CD4-positive, alpha-beta T cell treated with Interleukin-2 at 100 ng/mL for 4 hours (primary cell): ENCODE measurements at regions not wholly inside any gene's neighbourhood (a gene's known extent, or its start where the extent isn't known, plus 50 kb on each side); places are given as distances from the start of the nearest gene placed in this dataset.

ENCODE experiments used
- DNase-seq: peaks from one replicate; pipeline ENCODE4 v3.0.0-alpha.2; 2020; ENCODE audit warnings: low spot score

DNA sequence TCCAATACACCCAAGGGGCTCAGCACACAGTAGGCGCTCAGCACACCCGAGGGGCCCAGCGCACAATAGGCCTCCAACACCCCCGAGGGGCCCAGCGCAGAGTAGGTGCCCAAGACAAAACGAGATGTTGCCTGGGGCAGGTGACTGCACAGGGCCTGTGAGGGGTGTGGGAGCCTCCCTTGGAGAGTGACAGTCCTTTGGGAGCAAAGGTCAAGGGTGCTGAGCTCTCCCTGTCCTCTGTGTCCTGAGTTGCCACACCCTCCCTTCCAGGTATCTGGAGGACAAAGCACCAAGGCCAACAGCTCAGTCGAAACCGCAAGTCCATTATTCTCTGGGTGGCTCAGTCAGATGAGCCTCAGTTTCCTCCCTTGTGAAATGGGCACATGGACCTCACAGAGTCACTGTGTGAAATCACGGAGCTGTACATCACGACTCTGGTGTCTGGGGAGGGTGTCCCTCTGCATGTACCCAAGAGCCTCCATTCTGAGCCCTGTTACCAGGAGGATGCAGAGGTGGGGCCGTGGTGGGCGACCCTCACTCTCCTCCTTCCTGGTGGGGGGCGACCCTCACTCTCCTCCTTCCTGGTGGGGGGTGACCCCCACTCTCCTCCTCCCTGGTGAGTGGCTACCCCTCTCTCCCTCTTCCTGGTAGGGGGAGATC, 81.3 kb downstream of the FOXL3 start:
- DNase-seq: no peak

DNA sequence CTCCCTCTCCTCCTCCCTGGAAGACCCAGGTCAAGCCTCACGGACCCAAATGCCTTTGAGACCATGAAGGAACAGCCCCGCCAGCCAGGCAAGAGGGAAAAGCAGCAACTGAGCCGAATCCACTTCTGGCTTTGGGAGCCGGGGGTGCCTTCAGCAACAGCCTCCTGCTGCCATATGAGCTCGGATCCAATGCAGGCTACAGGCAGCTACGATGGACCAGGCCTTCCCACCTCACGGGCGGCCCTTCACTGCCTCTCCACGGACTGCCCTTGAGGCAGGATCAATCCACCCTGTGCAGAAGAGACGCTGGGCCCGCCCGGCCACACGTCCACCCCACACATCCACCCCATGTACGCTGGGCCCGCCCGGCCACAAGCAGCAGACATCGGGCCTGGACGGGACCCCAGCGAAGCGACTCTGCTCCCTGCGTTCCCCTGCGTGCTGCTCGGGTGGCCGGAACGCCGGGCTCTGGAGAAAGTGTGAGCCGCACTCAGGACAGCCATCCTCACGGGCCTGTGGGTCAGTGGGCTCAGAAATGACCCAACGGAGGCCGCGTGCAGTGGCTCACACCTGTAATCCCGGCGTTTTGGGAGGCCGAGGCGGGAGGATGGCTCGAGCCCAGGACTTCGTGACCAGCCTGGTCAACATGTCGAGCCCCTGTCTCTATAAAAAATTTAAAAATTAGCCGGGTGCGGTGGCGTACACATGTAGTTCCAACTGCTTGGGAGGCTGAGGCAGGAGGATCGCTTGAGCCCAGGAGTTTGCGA, 82.0 kb downstream of the FOXL3 start:
- no peak for DNase-seq

DNA sequence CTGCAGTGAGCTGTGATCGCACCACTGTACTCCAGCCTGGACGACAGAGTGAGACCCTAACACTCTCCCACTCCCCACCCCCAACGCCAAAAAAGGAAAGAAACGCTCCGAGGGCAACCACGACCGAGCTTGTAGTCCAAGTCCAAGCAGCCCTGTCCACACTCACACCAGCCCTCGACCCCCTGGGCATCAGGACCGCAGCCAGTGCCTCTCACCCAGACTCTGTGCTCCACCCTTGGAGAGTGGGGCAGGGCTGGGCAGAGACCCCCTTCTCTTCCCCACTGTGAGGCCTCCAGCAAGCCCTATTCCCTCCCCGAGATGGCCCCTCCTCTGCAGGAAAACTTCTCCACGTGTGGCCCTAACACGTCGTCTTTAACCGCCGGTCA, 82.6 kb downstream of the FOXL3 start:
- no peak for DNase-seq

DNA sequence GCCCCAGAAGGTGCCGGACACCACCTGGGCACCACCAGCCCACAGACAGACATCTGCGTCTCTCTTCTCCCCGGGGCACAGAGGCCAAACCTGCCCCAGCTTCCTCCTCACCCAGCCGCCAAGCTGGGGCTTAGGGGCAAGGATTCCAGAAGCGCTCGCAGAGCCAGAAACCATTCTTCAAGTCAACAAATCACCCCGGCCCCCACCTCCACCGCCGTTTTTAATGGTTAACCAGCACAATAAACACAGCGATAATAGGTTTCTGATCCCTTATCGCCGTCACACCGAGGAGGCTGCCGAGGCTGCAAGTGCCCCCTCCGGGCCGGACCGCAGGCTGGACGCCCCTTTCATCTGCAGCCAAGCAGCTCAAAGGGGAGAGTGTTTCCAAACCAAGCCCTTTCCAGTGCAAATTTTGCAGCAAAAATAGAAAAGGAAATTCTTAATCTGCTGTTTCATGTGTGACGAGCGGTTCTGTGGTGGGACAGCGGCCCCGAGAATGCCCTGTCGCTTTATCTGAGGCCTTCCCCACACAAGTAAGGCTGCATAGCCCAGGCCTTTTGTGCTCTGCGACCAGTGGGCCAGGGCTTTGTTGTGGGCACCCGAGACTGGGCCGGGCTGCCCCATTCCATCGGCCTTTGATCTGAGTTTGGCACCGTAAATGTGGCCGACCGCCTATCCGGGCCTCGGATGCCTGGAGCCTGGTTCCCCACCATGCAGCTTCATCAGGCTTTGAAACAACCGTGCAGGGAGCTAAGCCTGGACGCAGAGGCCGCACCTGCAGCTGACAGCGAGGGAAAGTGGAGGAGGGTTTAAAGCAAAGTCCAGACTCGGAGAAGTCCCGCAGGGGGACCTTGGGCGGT, 83.2 kb downstream of the FOXL3 start:
- no peak for DNase-seq

DNA sequence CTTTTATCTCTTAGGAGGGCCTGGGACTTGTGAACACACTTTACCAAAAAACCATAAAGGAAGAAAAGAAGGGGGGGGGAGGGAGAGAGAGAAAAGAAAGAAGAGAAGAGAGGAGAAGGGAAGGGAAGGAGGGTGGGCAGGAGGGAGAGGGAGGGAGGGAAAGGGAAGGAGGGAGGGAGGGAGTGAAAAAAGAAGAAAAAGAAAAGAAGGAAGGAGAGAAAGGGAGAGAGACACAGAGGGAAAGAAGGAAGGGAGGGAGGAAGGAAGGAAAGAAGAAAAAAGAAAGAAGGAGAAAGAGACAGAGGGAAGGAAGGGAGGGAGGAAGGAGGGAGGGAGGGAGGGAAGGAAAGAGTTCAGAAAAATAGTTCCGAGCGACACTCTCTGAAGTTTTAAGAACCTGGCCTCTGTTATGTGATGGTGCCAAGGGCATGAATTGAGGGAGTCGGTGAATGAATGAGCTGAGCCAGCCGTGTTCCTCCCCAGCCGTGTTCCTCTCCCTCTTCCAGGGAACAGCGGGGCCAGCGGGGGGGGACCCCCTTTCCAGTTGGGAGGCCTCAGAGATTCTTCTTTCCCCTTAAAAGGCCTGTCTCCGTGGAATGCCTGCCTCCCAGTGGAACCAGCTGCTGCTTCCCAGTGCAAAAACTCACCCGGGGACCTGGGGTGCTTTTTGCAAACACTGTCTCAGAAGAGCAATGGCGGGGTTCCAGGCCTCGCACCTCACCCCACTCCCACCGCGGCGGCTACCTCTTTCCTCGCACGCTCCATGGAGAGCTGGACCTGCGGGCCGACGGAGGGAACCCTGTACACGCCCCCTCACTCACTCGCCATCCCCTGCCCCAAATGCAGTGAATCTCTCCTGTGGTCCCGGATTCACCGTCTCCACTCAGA, 84.1 kb downstream of the FOXL3 start:
- no peak for DNase-seq

DNA sequence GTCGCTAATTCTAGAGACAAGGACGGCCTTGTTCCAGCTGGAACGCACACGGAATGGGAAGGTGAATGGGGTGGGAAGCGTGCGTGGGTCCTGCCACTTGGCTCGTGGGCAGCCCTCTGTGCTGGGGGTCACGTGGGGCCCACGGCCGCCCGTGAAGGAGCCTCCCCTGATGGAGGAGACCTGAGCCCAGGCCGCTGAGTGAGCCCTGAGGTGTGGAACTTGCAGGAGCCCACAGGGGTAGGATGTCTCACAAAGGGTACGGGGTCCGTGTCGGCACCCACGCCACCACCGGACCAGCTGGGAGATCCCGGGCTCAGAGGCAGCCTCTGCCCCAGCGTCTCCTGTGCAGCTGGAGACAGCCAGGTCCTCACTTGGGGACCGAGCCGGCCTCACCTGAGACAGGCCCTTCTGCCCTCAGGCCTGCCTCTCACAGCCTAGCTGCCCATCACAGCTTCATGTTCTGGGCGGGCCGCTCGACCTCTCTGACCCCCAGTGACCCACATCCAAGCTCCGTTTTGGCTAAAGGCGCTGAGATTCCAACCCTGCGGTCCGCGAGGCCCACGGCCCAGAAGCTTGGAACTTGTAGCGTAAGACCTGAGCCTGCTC, 84.8 kb downstream of the FOXL3 start:
- DNase-seq: no peak

DNA sequence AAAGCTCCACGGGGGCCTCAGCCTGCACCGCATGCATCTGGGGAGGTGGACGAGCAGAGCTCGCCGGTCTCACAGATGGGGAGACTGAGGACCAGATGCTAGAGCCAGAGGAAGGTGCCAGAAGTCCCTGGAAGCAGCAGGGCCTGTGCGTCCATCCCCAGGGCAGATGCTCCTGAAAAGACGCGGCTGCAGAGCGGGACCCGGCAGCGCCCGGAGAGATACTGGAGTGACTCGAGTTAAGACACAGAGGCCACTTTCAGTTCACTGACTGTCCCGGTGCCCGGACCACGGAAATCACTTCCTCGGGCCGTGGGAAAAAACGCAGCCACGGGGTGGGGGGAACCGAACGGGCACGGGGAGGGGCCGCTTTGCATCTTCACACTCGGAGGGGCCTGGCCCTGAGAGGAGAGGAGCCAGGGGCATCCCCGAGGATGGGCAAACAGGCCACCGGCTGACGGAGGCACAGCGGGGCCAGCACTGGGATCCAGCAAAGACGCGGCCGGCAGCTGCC, 85.4 kb downstream of the FOXL3 start:
- no peak for DNase-seq

DNA sequence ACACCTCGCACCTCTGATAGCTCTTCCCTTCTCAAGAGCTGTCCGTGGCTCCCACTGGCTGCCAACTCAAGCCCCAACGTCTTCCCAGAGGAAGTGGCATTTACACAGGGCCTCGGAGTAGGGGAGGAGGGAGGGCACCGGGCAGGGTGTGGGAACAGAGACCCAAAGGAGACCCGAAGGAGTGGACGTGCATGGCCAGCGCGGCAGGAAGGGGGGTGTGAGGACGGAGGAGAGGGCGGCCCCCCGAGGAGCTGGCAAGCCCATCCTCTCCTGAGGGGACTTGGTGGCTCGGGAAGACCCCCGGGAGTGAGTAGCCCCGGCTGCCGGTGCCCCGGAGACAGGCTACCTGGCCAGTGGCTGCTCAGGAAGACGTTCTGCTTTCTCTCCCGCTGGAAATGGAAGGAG, 85.9 kb downstream of the FOXL3 start:
- DNase-seq: no peak

DNA sequence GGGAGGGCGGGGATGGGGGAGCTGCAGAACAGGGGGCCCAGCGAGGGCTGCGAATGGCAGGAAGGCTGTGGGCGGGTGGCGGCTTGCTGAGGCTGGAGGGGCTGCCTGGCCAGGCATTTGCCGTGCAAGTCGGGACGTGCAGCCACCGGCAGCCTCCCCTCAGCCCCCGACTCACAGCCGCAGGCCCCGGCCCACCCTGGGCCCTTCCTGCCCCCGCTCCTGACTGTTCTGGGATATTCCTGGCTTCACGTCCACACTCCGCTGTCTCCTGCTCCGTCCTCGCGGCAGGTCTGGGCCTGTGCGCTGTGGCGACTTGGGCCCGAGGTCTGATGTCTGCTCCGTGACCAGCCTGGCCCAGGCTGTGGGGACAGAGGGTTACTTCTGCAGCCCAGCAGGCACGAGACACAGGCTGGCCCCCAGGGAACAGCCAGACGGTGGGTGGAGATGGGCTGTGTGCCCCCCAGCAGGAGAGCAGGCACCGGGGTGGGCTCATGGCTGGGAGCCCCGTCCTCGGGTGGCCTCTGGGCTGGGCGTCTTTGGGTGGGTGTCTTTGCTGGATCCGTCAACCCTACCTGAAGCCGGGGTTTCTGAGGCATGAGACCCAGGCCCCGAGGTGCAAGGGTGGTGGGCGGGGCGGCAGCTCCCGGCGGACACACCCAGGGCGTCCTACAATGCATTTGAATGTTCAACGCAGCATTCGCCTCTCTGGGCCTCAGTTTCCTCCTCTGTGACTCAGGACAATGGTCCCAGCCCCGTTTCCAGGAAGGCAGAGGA, 86.5 kb downstream of the FOXL3 start:
- no peak for DNase-seq

DNA sequence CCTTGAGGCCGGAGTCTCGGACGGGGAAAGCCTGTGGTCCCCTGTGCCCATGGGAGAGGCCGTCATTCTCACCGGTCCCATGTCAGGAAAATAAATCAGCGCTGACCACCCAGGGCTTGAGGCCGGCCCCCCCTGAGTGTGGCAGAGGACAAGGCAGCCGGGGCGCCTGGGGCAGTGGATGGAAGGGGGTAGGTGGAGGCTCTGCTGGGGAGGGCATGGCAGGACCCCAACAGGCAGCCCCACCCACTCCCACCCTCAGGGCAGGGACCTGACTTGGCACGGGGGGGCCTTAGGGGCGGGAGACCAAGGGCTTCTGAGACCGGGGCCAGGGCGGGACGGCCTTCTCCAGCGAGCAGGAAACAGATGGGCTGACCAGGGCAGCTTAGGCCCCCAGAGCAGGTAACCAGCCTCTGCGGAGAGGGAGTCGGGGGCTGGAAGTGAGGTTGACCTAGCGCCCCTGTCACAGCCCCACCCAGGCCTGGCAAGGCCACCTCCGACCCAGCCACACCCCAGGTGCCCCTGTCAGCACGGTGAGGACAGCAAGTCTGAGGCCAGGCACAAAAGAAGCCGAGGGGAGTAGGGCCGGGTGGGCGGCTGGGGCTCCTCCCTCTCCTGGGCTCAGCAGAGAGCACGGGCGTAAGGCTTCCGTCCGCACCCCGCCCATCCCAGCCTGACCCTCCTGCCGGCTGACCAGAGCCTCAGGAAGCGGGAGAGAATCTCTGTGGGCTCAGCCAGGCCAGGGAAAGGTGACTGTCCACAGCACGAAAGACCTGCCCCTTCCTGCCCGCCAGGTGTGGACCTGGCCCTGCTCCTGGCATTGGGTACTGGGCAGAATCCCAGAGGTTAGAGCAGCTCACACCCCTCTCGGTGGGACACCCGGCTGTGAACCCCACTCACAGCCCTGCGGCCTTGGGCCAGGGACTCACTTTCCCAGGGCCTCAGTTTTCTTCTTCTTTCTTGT, 87.4 kb downstream of the FOXL3 start:
- DNase-seq: no peak

DNA sequence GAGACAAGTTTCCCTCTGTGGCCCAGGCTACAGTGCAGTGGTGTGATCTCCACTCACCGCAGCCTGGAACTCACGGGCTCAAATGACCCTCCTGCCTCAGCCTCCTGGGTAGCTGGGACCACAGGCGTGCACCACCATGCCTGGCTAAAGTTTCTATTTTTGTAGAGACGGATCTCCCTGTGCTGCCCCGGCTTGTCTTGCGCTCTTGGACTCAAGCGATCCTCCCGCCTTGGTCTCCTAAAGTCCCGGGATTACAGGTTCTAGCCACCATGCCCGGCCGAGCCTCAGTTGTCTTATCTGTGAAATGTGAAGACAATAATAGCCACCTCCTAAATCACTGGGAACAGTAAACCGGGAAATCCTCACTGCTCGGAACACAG, 88.1 kb downstream of the FOXL3 start:
- no peak for DNase-seq

DNA sequence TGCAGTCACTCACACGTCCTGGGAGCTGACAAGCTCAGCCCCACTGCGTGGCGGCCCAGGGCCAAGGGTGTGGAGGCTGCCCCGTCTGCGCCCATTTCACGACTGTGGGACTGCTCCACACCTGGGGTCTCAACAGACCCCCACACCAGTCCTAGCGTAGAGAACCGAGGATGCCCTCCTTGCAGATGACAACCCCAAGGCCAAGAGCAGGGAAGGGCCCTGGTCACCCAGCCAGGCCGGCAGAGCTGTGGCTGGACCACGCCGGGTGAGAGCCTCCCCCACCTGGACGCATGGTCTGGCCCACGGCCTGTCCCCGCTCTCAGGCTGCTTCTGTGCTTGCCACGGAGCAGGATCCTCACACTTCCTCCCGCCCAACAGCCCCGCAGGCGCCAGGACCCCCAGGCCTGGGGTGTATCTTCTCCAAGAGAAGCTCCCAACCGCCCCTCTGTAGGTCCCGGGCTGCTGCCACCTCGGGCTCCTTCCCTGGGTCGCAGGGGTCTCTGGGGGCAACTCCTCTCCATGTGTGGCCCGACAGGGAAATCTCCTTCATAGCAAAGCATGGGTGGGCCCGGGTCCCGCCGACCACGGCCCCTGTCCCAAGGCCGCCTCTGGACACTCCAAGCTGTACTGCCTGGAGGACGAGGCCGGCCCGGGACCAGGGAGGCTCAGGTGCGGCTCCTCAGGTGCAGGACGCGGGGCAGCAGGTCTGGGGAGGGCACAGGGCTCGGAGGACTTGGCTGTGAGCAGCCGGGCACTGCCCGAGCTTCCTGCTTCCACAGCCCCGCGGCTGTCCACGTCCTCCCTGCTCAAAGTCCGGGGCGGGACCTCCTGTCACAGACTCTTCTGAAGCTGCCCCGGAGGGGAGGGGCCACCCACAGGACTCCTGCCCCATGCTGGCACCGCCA, 88.8 kb downstream of the FOXL3 start:
- DNase-seq: no peak

DNA sequence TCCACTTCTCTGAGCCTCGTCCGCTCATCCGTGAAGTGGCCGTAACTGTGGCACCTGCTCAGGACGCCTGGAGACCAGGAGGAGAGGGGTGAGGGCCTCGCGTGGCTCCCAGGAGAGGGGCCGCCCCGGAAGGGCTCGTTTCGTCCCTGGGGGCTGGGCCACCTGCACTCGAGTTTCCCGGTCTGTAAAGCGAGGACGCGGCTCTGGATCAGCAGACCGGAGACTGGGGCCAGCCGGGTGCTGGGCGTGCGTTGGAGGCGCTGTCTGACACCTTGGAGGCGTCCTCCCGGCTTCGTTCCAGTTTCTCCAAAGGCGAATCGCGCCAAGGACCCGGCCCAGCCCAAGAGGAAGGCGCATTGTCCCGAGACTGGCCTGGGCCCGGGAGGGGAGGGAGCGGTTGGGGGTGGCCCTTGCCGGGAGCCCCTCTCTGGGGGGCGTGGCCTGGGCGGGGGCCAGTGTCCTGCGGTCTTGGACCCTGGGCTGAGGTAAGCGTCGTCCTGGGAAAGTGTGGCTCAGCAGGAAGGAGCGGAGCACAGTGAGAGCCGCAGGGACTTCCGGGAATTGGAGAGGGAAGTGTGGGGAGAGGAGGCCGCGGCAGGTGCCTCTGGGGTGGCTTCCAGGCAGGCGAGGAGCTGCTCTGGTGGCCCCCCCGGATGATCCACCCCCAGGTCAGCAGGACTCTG, 89.6 kb downstream of the FOXL3 start:
- no peak for DNase-seq

DNA sequence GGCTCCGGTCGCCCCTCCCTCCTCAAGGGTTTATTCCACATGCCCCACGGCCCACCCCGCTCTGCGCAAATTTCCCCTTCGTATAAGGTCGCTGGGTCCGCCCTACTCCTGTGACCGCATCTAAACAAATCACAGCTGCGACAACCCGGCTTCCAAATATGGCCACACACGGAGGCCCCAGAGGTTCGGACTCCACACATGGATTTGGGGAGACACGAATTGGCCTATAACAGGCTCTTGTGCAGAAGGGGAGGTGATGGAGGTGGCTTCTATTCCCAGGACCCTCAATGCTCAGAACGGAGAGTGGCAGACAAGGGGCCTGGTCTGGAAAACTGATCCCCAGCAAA, 90.1 kb downstream of the FOXL3 start:
- no peak for DNase-seq

DNA sequence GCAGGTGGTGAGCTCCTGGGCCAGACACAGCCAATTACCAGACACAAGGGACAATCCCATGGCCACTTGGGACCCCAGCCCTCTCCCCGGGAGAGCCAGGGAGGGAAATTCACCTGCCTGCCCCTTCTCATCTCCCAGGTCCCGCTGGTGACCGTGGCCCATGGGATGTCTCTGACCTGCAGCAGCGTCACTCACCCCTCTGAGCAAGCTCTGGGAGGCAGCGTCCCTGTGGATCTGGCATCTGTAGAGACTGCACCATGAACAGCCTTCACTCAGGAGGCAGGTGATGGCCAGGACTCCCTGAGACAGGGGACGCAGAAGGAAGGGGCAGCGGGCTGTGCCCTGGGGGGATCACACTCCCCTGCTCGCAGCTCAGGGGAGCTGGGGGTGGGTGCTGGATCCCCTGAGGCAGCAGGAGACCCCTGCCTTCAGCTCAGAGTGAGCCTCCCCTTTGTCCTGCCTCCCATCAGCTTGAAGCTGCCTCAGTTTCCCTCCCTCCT, 90.8 kb downstream of the FOXL3 start:
- no peak for DNase-seq

DNA sequence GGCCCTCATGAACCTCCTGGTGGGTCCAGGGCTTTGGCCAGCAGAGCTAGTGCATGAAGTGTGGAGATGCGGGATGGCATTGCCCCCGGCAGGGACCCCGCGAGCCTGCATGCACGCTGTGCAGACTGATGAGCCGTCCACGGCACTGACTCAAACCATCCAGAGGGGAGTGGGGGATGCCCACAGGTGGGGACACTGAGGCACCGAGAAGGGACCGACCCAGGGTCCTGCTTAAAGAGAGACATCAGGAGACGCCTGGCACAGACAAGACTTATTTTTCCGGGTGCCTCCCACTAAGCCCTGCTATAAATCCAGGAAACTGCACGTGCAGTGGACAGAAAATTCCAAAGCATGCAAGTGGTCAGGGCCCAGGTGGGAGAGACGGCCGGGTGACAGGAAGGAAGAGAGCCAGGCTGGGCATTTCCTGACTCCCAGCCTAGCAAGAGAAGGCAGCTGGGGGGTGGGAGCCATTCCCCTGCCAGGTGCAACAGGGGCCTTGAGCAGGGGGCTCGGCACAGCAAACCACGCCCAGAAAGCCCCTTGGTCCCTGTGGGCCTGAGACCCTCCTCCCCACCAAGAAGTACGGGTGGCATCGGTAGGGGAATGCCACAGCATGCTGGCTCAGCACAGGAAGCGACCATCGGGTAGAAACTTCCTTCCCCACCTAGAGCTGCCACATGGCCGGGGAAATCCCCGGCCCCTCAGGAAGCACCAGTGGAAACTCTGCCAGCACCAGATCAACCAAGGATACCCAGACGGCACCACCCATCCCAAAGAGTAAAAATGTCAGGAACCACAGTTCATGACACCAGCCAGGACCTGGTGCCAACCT, 91.5 kb downstream of the FOXL3 start:
- peak; percentile 32 for DNase-seq

DNA sequence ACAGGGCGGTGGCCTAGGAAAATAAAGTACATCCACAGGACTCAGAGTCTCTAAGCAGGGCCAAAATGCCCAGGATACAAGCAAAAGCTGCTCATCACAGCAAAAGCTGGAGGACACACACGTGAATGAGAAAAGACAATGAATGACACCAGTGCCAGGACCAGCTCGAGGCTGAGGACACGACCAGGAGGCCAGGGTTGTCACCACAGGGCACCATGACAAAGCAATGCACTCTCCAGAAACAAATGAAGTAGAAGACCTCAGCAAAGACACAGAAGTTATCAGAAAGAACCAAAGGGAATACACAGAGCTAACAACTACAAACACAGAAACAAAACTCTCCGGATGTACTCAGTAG, 92.1 kb downstream of the FOXL3 start:
- DNase-seq: no peak
